Fibroblast of skin of right biceps (primary cell): ENCODE measurements at regions not wholly inside any gene's neighbourhood (a gene's known extent, or its start where the extent isn't known, plus 50 kb on each side); places are given as distances from the start of the nearest gene placed in this dataset.

ENCODE experiments used
- DNase-seq: peaks from one replicate; pipeline ENCODE4 v3.0.0-alpha.2; 2013

GRCh38 chr12:128178966-128179365 lies 88.0 kb upstream of the TMEM132C start:
- DNase-seq = peak; percentile 17

DNA sequence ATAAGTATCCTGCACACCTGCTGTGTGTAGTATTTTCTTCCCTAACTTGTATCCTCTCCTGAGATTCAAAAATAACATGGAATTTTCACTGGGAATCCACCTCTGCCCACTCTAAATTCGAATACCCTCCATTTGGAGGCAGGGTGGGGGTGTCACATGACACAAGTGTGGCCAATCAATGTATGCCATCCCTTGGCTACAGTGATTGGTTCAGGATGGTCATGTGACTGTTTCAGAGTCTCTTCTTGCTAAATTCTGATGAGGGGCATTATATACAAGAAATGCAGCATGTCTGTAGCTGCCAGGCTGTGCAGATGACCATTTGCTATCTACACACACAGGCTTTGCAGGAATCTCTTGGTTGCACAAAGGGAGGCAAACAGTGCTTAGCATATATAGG lies 86.8 kb upstream of the TMEM132C start:
- DNase-seq = no peak

DNA sequence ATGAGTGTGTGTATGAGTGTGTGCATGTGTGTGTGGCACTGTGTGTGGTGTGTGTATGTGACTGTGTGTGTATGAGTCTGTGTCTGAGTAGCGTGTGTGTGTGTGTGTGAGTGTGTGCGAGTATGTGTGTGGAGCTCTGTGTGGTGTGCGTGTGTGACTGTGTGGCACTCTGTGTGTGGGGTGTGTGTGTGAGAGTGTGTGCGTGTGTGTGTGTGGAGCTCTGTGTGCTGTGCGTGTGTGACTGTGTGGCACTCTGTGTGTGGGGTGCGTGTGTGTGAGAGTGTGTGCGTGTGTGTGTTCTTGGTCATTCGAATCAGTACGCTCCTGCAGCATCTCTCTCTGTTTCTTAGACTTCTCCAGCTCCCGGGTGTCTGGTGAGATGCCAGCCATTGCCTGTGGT lies 76.9 kb upstream of the TMEM132C start:
- no peak for DNase-seq

GRCh38 chr12:128190614-128191013 lies 76.4 kb upstream of the TMEM132C start:
- peak; percentile 1 for DNase-seq

DNA sequence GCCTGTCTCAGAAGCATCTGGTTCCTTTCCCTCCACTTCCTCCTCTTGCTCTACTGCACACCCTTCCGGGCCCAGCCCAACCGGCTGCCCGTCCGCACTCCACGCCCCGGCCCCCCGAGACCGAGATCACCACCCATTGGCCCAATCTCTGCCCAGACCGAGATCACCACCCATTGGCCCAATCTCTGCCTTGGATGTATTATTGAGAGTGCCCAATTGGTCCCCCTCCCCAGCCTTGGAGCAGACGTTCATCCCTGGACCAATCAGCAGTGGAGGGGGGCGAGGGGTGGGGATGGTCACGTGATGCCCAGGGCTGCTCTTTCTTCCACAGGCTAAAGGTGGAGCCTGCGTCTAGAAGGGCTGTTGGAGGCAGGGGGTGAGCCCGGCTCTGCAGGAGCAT lies 75.6 kb upstream of the TMEM132C start:
- no peak for DNase-seq

DNA sequence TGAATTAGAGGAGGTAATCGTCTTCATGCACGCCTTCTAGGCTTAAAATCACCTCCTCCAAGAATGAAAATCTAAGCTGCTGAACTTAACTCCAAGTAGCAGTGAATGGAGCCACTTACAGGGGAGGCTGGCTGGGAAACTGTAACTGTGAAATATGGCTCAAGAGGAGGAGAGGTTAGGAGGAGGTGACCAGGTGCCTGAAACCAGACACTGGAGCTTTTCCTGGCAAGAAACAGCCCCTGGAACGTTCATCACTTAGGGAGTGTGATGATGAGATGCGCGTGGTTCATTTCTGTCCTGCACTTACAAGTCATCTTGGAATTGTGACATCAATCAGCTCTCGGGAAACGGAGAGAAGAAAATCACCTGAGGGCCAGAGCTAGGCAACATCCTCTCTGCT lies 62.3 kb upstream of the TMEM132C start:
- DNase-seq = no peak

DNA sequence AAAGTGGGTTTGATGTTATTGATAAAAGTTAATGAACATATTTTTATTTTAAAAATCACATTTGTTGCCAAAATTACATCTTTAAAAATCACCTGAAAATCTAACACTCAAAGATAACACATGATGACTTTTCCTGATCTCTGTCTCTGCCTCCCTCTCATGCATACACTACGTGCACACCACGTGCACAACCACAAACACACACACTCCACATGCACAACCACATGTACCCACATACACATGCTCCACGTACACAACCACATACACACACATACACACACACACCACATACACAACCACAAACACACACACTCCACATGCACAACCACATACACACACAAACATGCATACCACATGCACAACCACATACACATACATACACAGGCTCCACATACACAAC lies 61.8 kb upstream of the TMEM132C start:
- no peak for DNase-seq

- no peak for DNase-seq
Measured at GRCh38 chr12:128205758-128206157, 61.2 kb upstream of the TMEM132C start.
